Natural killer cell treated with Interleukin-12 subunit alpha and Interleukin-12 subunit beta and Interleukin-15 and Interleukin-18, amount 100 ng/mL, for 72 hours (primary cell): ENCODE measurements at regions not wholly inside any gene's neighbourhood (a gene's known extent, or its start where the extent isn't known, plus 50 kb on each side); places are given as distances from the start of the nearest gene placed in this dataset.

Experiments
- ATAC-seq, 2 donors: fragments of 150-1000 bp; cut with Tn5 transposase in 1 of 2; sonication (Bioruptor Pico), chemical (Tn5 transposase) in 1 of 2; 2 replicates each; pipeline ENCODE4 v1.10.0; 2021
- DNase-seq: peaks from one replicate; pipeline ENCODE4 v3.0.0; 2022; ENCODE audit warnings: low spot score
- H3K27ac Mint-ChIP-seq, 2 donors: 1 replicate in 1 of 2; 2 replicates in 1 of 2; pipeline ENCODE4 v1.8.0; 2022; ENCODE audit warnings: mixed read lengths in 2 of 2, mild to moderate bottlenecking in 1 of 2, moderate library complexity in 1 of 2
- H3K27me3 Mint-ChIP-seq, 2 donors: 1 replicate in 1 of 2; 2 replicates in 1 of 2; pipeline ENCODE4 v1.8.0; 2022; ENCODE audit warnings: mixed read lengths in 2 of 2
- H3K36me3 Mint-ChIP-seq: one replicate; pipeline ENCODE4 v1.8.0; 2022; ENCODE audit warnings: mixed read lengths
- H3K4me1 Mint-ChIP-seq, 2 donors: 1 replicate in 1 of 2; 2 replicates in 1 of 2; pipeline ENCODE4 v1.8.0; 2022; ENCODE audit warnings: low read depth in 2 of 2, mixed read lengths in 2 of 2, mild to moderate bottlenecking in 1 of 2
- H3K4me3 Mint-ChIP-seq: one replicate; pipeline ENCODE4 v1.8.0; 2022; ENCODE audit warnings: mixed read lengths
- H3K9me3 Mint-ChIP-seq: 2 replicates; pipeline ENCODE4 v1.8.0; 2022; ENCODE audit warnings: mixed read lengths

DNA sequence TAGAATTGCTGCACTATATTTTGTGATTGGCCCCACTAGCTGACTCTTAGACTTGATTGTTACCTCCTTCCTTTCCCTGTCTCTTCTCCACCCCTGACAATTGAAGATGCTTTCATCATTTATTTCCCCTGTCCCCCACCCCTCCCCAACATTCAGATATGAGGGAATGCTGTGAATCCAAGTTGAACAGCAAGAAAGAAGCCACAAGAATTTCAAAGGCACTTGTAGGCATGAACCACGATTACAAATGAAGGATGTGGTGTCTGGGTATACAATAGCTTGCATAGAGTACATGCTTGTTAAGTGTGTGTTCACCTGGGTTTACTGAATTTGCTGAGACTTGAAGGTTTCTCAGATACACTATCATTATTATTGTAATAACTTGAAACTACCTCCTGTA is 78.3 kb upstream of the TRIO start:
- no peak overlapping the region for H3K4me3 Mint-ChIP-seq
- ATAC-seq (no peak), DNase-seq (no peak)
- no peaks in the 10 kb centered on the region for H3K36me3 Mint-ChIP-seq
- peaks cover 3% of the 10 kb centered on the region for H3K9me3 Mint-ChIP-seq
- H3K27ac Mint-ChIP-seq, result no peak overlapping the region
- H3K27me3 Mint-ChIP-seq, result peaks cover 5 to 7% of the 10 kb centered on the region in 2 donors
- no peaks in the 10 kb centered on the region for H3K4me1 Mint-ChIP-seq

DNA sequence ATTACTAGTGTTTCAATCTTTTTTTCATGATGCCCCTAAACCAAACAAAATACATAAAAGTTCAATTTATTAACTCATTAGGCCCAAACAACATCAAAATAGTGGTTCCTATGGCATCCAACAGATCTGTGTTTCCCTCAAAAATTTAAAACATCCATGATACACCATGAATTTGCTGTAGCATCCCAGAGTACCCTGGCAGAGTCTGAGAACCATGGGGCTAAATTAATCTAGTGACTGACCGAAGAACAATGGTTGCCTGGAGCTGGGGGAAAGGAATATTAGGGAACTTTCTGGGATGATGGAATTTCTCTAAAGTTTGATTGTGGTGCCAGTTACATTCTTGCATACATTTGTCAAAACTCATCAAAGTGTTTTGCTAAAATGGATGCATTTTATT is 79.5 kb upstream of the TRIO start:
- H3K27ac Mint-ChIP-seq, result no peak overlapping the region
- DNase-seq (no peak), ATAC-seq (no peak)
- H3K4me1 Mint-ChIP-seq, result no peaks in the 10 kb centered on the region
- no peak overlapping the region for H3K4me3 Mint-ChIP-seq
- H3K9me3 Mint-ChIP-seq, result peaks cover 3% of the 10 kb centered on the region
- H3K27me3 Mint-ChIP-seq, result peaks cover 5 to 7% of the 10 kb centered on the region in 2 donors
- no peaks in the 10 kb centered on the region for H3K36me3 Mint-ChIP-seq

DNA sequence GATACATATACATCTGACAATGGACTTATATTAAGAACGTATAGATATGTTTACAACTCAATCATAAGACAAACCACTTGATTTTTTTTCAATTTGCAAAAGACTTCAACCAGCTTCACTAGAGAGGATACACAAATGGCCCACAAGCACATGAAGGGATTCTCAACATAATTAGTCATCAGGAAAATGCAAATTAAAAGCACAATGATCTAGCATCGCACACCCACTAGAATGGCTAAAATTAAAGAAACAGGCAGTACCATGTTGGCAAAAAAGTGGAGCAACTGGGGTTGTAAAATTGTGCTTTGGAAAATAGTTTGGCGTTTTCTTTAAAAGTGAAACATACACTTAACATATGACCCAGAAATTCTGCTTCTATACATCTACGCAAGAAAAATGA is 80.0 kb upstream of the TRIO start:
- no peak for DNase-seq

DNA sequence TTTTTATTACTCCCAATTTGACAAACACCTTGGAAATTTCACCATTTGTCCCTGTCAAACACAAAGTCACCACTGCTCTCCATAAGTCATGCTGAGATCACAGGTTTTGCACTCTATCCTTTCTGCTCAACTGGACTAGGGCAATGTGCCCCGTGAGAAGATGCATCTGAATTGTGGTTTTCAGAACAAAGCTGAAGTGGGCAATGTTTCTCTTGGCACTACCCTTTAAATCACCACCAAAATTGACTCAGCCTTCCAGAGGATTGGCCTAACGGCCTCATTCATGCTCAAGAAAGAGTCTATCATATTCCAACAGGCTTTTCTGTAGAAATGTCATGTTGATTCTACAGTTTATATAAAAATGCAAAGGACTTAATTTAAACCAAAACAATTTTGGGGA is 81.0 kb upstream of the TRIO start:
- H3K36me3 Mint-ChIP-seq, result no peaks in the 10 kb centered on the region
- no peak for ATAC-seq
- no peak overlapping the region for H3K4me3 Mint-ChIP-seq
- H3K4me1 Mint-ChIP-seq, result no peaks in the 10 kb centered on the region
- no peak for DNase-seq
- peaks cover 3% of the 10 kb centered on the region for H3K9me3 Mint-ChIP-seq
- H3K27ac Mint-ChIP-seq, result no peak overlapping the region
- peaks cover 5 to 9% of the 10 kb centered on the region in 2 donors for H3K27me3 Mint-ChIP-seq

More for the DNA sequence above, 80.0 kb upstream of the TRIO start:
- peaks cover 5 to 9% of the 10 kb centered on the region in 2 donors for H3K27me3 Mint-ChIP-seq
- H3K4me3 Mint-ChIP-seq, result no peak overlapping the region
- peaks cover 3% of the 10 kb centered on the region for H3K9me3 Mint-ChIP-seq
- H3K36me3 Mint-ChIP-seq, result no peaks in the 10 kb centered on the region
- H3K4me1 Mint-ChIP-seq, result no peaks in the 10 kb centered on the region
- no peak for ATAC-seq
- H3K27ac Mint-ChIP-seq, result no peak overlapping the region

DNA sequence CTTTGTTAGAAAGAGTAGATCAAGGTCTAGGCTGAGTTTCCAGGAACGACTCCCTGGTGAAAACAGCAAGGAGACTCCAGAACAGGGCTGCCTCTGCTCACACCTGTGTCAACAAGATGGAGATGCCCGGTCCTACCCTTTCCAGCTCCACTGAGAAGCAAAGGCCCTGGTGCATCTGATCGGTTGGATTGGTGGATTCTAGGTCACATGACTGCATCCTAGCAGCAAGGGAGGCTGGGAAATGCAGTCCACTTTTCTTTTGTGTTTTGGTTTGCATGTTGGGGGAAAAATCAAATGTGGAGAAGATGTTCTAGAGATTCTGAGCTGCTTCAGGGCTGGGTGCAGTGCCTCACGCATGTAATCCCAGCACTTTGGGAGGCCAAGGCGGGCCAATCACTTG is 82.0 kb upstream of the TRIO start:
- Mint-ChIP-seq H3K4me1 (no peaks in the 10 kb centered on the region), H3K27ac (no peak overlapping the region), H3K27me3 (peaks cover 2 to 9% of the 10 kb centered on the region in 2 donors), H3K4me3 (no peak overlapping the region), H3K36me3 (no peaks in the 10 kb centered on the region), H3K9me3 (peaks cover 3% of the 10 kb centered on the region)
- DNase-seq, result no peak
- no peak for ATAC-seq

DNA sequence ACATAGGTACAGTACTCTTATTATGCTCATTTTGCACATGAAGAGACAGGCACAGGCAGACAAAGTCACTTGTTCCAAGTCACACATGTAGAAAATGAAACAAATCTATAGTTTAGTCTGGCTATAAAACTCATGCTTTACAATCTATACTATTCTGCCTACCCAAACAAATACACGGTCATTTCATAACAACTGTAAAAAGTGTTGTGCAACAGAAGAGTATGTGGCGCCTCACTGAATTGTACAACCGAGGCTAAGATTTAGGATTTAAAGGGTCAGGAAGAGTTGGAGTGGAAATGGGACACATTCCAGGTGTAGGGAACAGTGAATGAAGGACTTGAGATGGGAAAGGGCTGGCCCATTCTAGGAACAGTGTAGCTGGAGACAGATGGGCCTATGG is 82.9 kb upstream of the TRIO start:
- Mint-ChIP-seq H3K4me3 (no peak overlapping the region), H3K4me1 (no peaks in the 10 kb centered on the region), H3K27ac (no peak overlapping the region), H3K27me3 (peaks cover 0 to 9% of the 10 kb centered on the region in 2 donors), H3K36me3 (no peaks in the 10 kb centered on the region), H3K9me3 (peaks cover 3% of the 10 kb centered on the region)
- ATAC-seq (no peak), DNase-seq (no peak)

DNA sequence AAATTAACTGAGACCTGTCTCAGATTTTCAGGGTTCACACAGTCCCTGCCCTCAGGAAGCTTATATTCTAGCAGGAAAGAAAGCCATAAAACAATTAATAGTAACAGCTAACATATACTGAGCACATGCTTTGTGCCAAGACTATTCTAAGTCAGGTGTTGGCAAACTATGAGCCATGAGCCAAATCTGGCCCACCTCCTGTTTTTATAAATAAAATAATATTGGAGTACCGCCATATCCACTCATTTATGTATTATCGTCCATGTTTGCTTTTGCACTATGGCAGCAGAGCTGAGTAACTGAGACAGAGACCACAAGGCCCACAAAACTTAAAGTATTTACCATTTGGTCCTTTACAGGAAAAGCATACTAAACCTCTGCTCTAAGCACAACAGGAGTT is 83.3 kb upstream of the TRIO start:
- no peak for DNase-seq
- H3K4me1 Mint-ChIP-seq, result no peaks in the 10 kb centered on the region
- H3K9me3 Mint-ChIP-seq, result peaks cover 3% of the 10 kb centered on the region
- no peak for ATAC-seq
- peaks cover 0 to 12% of the 10 kb centered on the region in 2 donors for H3K27me3 Mint-ChIP-seq
- H3K36me3 Mint-ChIP-seq, result no peaks in the 10 kb centered on the region
- no peak overlapping the region for H3K27ac Mint-ChIP-seq
- no peak overlapping the region for H3K4me3 Mint-ChIP-seq

DNA sequence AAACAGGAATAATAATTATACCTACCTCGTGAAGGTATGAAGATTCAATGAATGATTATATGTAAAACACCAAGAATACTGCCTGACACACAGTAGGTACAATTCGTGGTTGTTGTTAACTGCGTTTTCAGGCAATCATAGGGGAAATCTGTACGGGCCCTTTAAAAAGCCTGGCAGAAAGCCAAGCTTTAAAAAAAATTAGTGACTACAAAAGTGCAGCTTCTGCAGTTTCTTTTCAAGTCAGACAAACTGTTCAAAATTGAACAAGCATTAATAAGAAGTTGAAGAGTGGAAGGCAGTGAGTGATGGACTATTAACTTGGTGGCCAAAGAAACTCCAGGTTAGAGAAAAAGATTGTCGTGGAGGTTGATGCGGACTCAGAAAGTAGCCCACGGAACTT is 85.9 kb upstream of the TRIO start:
- no peak for DNase-seq
- no peaks in the 10 kb centered on the region for H3K36me3 Mint-ChIP-seq
- H3K27ac Mint-ChIP-seq, result no peak overlapping the region
- H3K4me3 Mint-ChIP-seq, result no peak overlapping the region
- peaks cover 0 to 16% of the 10 kb centered on the region in 2 donors for H3K27me3 Mint-ChIP-seq
- H3K9me3 Mint-ChIP-seq, result peaks cover 3% of the 10 kb centered on the region
- ATAC-seq, result no peak
- H3K4me1 Mint-ChIP-seq, result no peaks in the 10 kb centered on the region

DNA sequence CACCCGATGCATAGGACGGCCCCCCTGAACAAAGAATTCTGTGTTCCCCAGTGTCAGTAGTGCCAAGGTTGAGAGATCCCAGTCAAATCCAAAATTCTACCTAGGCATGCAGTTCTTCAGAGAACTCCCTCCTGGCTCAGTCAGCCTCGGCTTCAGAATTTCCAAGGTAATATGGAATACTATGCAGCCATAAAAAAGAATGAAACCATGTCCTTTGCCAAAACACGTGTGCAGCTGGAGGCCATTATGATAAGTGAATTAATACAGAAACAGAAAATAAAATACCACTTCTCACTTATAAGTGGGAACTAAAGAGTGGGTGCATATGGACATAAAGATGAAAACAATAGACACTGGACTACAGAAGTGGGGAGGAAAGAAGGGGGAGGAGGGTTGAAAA is 87.1 kb upstream of the TRIO start:
- peaks cover 3% of the 10 kb centered on the region for H3K9me3 Mint-ChIP-seq
- no peaks in the 10 kb centered on the region for H3K36me3 Mint-ChIP-seq
- no peak overlapping the region for H3K4me3 Mint-ChIP-seq
- DNase-seq, result no peak
- no peak for ATAC-seq
- no peaks in the 10 kb centered on the region for H3K4me1 Mint-ChIP-seq
- H3K27me3 Mint-ChIP-seq, result peaks cover 2 to 16% of the 10 kb centered on the region in 2 donors
- H3K27ac Mint-ChIP-seq, result no peak overlapping the region

DNA sequence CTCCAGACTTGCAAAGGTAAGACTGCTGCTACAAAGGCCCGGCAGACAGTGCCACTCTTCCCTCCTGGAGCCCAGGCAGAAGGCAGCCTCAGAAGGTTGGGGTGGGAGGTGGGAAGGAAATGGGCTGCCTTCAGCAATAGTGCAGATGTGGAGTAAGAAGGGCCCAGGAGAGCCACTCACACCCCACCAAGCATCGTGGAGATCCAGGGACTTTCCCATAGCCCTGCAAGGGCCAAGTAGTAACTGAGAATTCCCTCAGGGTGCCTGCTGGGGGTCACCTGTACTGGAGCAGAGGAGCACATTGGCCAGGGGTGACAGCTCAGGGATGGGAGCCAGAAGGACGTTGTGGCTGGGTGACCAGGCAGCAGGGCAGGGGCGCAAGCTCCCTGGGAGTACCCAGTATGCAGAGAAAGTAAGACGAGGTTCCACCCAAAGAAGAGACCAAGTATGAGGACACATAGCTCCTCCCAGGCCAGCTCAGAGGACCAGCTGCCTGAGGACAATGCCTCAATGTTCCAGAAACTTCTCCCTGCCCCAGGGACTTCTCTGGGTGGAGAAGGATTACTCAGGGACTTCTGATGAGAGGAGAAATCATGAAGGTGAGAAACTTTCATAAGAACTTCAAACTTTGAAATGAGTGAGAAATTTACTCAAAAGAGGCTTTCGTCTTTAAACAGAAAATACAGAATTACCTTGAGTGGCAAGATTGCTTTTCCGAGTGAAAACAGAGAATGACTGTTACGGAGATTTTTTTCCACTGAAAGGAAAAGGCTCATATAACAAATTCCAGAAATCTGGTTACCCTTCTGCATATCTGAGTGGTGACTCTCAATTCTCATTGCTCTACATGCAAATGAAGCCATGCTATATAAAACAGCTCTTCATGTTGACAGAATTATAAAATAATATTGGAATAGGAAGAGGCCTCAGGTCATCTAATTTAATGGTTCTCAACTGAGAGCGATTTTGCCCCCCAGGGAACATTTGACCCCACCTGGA is 87.9 kb upstream of the TRIO start:
- DNase-seq (no peak), ATAC-seq (no peak)
- Mint-ChIP-seq H3K27ac (no peak overlapping the region), H3K9me3 (no peaks in the 10 kb centered on the region), H3K27me3 (peaks cover 6 to 10% of the 10 kb centered on the region in 2 donors), H3K36me3 (no peaks in the 10 kb centered on the region), H3K4me3 (no peak overlapping the region), H3K4me1 (no peaks in the 10 kb centered on the region)

DNA sequence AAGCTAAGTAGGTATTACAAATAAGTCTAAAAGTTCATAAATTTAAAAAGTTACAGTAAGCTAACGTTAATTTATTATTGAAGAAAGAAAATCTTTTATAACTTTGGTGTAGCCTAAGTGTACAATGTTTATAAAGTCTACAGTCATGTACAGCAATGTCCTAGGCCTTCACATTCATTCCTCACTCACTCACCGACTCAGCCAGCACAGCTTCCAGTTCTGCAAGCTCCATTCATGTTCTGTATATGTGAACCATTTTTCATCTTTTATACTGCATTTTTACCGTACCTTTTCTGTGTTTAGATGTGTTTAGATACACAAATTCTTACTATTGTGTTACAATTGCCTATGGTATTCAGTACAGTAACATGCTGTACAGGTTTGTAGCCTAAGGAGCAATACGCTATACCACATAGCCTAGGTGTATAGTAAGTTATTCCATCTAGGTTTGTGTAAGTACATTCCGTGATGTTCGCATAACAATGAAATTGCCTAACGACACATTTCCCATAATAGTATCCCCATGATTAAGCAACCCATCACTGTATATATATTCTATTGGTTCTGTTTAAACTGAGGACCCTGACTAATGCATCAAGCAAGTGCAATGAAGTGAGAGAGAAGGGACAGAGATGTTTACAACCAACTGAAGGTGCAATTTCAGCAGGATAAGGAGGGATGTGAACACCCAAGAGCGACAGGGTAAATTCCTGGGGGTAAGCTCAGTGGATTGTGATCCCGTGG is 88.9 kb upstream of the TRIO start:
- Mint-ChIP-seq H3K4me1 (no peaks in the 10 kb centered on the region), H3K27ac (no peak overlapping the region), H3K4me3 (no peak overlapping the region), H3K36me3 (no peaks in the 10 kb centered on the region), H3K27me3 (peaks cover 6 to 8% of the 10 kb centered on the region in 2 donors), H3K9me3 (no peaks in the 10 kb centered on the region)
- DNase-seq (no peak), ATAC-seq (no peak)

DNA sequence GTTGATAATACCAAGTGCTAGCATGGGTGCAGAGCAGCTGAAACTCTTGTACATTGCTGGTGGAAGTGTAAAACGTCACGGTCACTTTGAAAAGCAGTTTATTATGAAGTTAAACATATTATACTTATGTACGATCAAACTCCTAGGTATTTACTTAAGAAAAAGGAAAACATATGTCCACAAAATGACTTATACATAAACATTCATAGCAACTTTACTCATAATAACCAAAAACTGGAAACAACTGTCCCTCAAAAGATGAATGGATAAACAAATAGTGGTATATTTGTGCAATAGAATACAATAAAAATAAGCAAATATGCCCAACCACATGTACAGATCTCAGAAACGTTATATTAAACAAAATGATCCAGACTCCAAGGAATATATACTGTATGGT is 92.3 kb upstream of the TRIO start:
- H3K27ac Mint-ChIP-seq, result no peak overlapping the region
- H3K9me3 Mint-ChIP-seq, result no peaks in the 10 kb centered on the region
- DNase-seq, result no peak
- no peaks in the 10 kb centered on the region for H3K36me3 Mint-ChIP-seq
- no peak overlapping the region for H3K4me3 Mint-ChIP-seq
- peaks cover 15 to 18% of the 10 kb centered on the region in 2 donors for H3K27me3 Mint-ChIP-seq
- no peaks in the 10 kb centered on the region for H3K4me1 Mint-ChIP-seq
- ATAC-seq, result no peak

DNA sequence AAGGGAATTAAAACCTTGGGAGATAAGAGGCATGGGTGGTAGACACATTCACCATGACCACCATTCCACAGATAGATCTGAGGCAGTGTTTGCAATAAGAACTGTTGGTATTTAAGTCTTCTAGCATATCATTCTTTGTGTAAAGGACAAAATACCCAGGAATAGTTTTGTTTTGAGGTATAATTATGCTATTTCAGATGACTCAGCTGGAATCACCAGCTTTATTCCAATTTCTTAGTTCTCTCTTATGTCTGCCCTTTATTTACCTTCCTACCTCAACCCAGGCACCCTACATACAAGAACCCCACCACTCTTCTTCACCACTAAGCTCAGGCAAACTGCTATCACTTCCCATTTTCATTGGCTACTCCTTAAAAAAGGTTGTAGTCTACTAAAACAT is 94.7 kb upstream of the TRIO start:
- H3K4me1 Mint-ChIP-seq, result no peaks in the 10 kb centered on the region
- H3K36me3 Mint-ChIP-seq, result no peaks in the 10 kb centered on the region
- DNase-seq (no peak), ATAC-seq (no peak)
- H3K27ac Mint-ChIP-seq, result no peak overlapping the region
- no peaks in the 10 kb centered on the region for H3K9me3 Mint-ChIP-seq
- peaks cover 12 to 18% of the 10 kb centered on the region in 2 donors for H3K27me3 Mint-ChIP-seq
- no peak overlapping the region for H3K4me3 Mint-ChIP-seq

DNA sequence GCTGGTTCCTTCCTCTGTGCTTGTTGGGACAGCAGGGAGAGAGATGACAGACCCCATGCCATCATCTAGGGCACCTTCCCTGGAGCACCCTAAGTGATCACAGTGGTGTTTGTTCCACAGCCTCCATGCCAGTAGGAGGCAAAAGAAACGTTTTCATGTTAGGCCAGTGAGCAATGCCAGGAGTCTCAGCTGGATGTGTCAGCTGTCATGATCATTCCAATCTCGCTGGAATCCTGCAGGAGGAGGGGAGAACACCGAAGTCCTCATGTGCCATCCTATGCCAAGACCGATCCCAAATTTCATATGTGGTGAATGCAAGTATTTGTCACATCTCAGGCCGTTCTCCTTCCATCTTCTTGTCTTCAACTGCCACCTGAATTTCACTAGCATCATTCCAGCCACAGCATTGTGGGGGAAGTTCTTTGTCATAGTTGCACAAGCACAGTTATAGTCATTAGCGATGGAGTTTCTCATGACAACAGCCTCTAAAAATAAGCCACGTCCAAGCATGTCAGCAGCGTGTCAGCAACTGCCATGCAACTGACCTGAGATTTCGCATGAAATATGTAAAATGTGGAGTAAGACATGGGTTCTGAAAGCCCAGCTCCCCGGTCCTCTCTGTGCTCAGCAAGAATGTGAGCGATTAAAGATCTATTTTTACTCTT is 97.2 kb upstream of the DNAH5 start:
- Mint-ChIP-seq H3K27me3 (peaks cover 11 to 17% of the 10 kb centered on the region in 2 donors), H3K4me1 (no peaks in the 10 kb centered on the region), H3K36me3 (no peaks in the 10 kb centered on the region), H3K27ac (no peak overlapping the region), H3K9me3 (no peaks in the 10 kb centered on the region), H3K4me3 (no peak overlapping the region)
- ATAC-seq, result no peak
- no peak for DNase-seq
